ENCODE measurements at regions not wholly inside any gene's neighbourhood (a gene's known extent, or its start where the extent isn't known, plus 50 kb on each side); places are given as distances from the start of the nearest gene placed in this dataset.
A peak's percentile ranks its signal among the peaks of the same experiment; 100 is the strongest.
"Not testable (repeated sequence)": the region's sequence is repeated elsewhere in the genome, so short reads cannot be mapped to it uniquely, and the experiment has no call there.

DNA sequence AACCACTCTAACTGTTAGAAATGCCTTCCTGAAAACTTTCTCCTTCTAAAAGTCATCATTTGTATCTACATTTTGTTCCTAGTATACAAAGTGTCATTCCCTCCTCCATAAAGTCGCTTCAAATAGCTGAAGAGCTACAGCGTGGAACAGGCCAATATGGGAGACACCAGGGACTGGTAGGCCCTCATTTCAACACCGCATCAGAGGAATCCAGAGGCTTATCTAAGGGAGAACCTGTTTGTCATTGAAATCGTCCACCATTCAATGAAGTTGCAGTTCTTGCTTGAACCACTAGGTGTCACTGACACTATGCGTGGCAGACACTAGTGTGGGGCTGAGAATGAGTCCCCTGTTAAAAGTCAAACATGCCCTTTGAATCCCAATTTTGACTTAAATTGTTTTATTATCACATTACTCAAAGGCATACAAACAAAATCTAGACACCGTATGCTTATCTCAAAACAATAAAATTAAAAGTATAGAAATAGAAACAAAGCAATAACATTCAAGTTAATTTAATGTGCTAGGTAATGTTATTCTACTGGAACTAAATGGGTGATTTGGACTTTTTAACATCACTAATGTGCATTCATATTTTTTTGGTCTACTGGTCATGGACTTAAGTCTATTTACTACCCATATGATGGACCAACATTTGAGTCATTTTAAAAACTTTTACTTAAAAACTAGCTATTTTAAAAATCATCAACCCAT, 182.3 kb downstream of the FCRL5 start:
- TF ChIP-seq, protein P1, sequence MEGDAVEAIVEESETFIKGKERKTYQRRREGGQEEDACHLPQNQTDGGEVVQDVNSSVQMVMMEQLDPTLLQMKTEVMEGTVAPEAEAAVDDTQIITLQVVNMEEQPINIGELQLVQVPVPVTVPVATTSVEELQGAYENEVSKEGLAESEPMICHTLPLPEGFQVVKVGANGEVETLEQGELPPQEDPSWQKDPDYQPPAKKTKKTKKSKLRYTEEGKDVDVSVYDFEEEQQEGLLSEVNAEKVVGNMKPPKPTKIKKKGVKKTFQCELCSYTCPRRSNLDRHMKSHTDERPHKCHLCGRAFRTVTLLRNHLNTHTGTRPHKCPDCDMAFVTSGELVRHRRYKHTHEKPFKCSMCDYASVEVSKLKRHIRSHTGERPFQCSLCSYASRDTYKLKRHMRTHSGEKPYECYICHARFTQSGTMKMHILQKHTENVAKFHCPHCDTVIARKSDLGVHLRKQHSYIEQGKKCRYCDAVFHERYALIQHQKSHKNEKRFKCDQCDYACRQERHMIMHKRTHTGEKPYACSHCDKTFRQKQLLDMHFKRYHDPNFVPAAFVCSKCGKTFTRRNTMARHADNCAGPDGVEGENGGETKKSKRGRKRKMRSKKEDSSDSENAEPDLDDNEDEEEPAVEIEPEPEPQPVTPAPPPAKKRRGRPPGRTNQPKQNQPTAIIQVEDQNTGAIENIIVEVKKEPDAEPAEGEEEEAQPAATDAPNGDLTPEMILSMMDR (IDR thresholded peaks at IDR 0.05) = peak; percentile 91
- TF ChIP-seq RELA (CRISPR knock-in tag; IDR thresholded peaks at IDR 0.05; ENCODE audit: borderline replicate concordance) = no peak

DNA sequence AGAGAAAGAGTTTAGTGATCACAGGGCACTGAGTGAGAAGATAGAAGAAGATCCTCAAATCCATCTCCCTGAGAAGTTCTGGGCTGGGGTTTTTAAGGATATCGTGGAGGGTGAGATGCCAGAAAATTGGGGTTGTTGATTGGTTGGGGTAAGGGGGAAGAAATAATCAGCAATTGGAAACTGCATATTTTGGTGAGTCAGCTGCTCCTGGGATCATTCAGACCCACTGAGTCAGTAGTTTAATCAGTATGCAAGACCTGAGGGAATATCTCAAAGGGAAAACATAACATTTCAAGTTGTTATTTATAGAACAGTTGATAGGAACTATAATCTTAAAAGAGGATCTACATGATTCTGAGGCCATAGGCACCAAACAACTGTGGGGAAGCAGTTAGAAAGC, 183.4 kb downstream of the FCRL5 start:
- CTCF ChIA-PET; POLR2A ChIA-PET; DNase-seq (ENCODE audit: low spot score); H3K27ac Mint-ChIP-seq; H3K36me3 Mint-ChIP-seq; H3K4me3 Mint-ChIP-seq; ATAC-seq; H3K9me3 Mint-ChIP-seq; H3K27me3 Mint-ChIP-seq (ENCODE audit: low read depth): not testable (repeated sequence)
- H3K4me1 Mint-ChIP-seq = peaks cover 17% of the 10 kb centered on the region

More for the DNA sequence above, 182.3 kb downstream of the FCRL5 start:
- H3K9me3 Mint-ChIP-seq = no peaks in the 10 kb centered on the region
- no peak overlapping the region for H3K27ac Mint-ChIP-seq
- ChIA-PET POLR2A (no interaction called here), CTCF (interaction anchor here (0.5 to 3.2 kb wide), 13 partner anchors 10 to 321 kb away, joined by 3 to 13 read pairs (median 4); no protein-coding TSS in a partner anchor)
- no peaks in the 10 kb centered on the region for H3K36me3 Mint-ChIP-seq
- H3K4me1 Mint-ChIP-seq = peaks cover 17% of the 10 kb centered on the region
- no peak overlapping the region for H3K4me3 Mint-ChIP-seq
- no peaks in the 10 kb centered on the region for H3K27me3 Mint-ChIP-seq (ENCODE audit: low read depth)
- ATAC-seq (peak; percentile 88), DNase-seq (ENCODE audit: low spot score) (peak; percentile 55)

DNA sequence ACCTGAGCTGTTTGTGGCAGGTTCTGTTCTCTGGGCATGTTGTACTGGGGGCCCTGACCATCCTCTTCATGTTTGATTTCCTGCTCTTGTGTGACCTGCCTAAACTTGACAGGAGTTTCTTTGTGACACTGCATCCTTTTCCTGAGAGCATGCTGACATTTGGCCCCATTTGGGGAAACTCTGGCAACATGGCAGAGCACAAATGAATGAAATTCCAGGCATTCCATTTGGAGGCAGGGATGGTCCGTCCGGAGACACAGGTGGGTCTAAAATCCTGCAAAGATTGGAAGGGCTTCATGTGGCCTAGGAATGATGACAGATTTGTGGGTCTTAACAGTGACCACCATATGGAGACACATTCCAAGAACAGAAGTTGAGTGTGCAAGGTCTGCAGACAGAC, 184.0 kb downstream of the FCRL5 start:
- H3K27me3 Mint-ChIP-seq (ENCODE audit: low read depth) = no peaks in the 10 kb centered on the region
- H3K4me1 Mint-ChIP-seq = peaks cover 17% of the 10 kb centered on the region
- ChIA-PET POLR2A (no interaction called here), CTCF (no interaction called here)
- H3K9me3 Mint-ChIP-seq = peaks cover under 1% of the 10 kb centered on the region; the same call in 1 of the 2 replicates
- no peak for DNase-seq (ENCODE audit: low spot score)
- ATAC-seq = 0 out of 2 replicates have a peak, but pooled peaks have one; percentile 9
- no peak overlapping the region for H3K27ac Mint-ChIP-seq
- TF ChIP-seq, protein P2, sequence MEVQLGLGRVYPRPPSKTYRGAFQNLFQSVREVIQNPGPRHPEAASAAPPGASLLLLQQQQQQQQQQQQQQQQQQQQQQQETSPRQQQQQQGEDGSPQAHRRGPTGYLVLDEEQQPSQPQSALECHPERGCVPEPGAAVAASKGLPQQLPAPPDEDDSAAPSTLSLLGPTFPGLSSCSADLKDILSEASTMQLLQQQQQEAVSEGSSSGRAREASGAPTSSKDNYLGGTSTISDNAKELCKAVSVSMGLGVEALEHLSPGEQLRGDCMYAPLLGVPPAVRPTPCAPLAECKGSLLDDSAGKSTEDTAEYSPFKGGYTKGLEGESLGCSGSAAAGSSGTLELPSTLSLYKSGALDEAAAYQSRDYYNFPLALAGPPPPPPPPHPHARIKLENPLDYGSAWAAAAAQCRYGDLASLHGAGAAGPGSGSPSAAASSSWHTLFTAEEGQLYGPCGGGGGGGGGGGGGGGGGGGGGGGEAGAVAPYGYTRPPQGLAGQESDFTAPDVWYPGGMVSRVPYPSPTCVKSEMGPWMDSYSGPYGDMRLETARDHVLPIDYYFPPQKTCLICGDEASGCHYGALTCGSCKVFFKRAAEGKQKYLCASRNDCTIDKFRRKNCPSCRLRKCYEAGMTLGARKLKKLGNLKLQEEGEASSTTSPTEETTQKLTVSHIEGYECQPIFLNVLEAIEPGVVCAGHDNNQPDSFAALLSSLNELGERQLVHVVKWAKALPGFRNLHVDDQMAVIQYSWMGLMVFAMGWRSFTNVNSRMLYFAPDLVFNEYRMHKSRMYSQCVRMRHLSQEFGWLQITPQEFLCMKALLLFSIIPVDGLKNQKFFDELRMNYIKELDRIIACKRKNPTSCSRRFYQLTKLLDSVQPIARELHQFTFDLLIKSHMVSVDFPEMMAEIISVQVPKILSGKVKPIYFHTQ (CRISPR knock-in tag; IDR thresholded peaks at IDR 0.05) = no peak
- no peak for TF ChIP-seq SMAD3 (CRISPR knock-in tag; IDR thresholded peaks at IDR 0.05; ENCODE audit: borderline replicate concordance)
- TF ChIP-seq, protein P3, sequence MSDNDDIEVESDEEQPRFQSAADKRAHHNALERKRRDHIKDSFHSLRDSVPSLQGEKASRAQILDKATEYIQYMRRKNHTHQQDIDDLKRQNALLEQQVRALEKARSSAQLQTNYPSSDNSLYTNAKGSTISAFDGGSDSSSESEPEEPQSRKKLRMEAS (CRISPR knock-in tag; IDR thresholded peaks at IDR 0.05) = 0 out of 2 replicates have a peak, but pooled peaks have one; percentile 23
- no peak for TF ChIP-seq SOX15 (CRISPR knock-in tag; IDR thresholded peaks at IDR 0.05)
- no peak for TF ChIP-seq ZNF219 (CRISPR knock-in tag; IDR thresholded peaks at IDR 0.05; ENCODE audit: borderline replicate concordance)
- no peak for TF ChIP-seq CBFB (CRISPR knock-in tag; IDR thresholded peaks at IDR 0.05; ENCODE audit: low read depth)
- no peak for TF ChIP-seq EMX1 (CRISPR knock-in tag; IDR thresholded peaks at IDR 0.05)
- no peak for TF ChIP-seq ZNF396 (CRISPR knock-in tag; IDR thresholded peaks at IDR 0.05; ENCODE audit: borderline replicate concordance)
- TF ChIP-seq CREM (CRISPR knock-in tag; IDR thresholded peaks at IDR 0.05) = no peak
- TF ChIP-seq, protein P4, sequence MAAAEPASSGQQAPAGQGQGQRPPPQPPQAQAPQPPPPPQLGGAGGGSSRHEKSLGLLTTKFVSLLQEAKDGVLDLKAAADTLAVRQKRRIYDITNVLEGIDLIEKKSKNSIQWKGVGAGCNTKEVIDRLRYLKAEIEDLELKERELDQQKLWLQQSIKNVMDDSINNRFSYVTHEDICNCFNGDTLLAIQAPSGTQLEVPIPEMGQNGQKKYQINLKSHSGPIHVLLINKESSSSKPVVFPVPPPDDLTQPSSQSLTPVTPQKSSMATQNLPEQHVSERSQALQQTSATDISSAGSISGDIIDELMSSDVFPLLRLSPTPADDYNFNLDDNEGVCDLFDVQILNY (CRISPR knock-in tag; IDR thresholded peaks at IDR 0.05) = no peak
- no peak for TF ChIP-seq PRRX2 (CRISPR knock-in tag; IDR thresholded peaks at IDR 0.05)
- TF ChIP-seq, protein P5, sequence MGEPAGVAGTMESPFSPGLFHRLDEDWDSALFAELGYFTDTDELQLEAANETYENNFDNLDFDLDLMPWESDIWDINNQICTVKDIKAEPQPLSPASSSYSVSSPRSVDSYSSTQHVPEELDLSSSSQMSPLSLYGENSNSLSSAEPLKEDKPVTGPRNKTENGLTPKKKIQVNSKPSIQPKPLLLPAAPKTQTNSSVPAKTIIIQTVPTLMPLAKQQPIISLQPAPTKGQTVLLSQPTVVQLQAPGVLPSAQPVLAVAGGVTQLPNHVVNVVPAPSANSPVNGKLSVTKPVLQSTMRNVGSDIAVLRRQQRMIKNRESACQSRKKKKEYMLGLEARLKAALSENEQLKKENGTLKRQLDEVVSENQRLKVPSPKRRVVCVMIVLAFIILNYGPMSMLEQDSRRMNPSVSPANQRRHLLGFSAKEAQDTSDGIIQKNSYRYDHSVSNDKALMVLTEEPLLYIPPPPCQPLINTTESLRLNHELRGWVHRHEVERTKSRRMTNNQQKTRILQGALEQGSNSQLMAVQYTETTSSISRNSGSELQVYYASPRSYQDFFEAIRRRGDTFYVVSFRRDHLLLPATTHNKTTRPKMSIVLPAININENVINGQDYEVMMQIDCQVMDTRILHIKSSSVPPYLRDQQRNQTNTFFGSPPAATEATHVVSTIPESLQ (CRISPR knock-in tag; IDR thresholded peaks at IDR 0.05) = no peak
- peak; percentile 37; the same call in 1 of the 2 replicates for TF ChIP-seq TEAD1 (CRISPR knock-in tag; IDR thresholded peaks at IDR 0.05)
- H3K4me3 Mint-ChIP-seq = no peak overlapping the region
- no peaks in the 10 kb centered on the region for H3K36me3 Mint-ChIP-seq

Data from WTC11 (cell line).